B cell (primary cell): ENCODE measurements at regions not wholly inside any gene's neighbourhood (a gene's known extent, or its start where the extent isn't known, plus 50 kb on each side); places are given as distances from the start of the nearest gene placed in this dataset.

Experiments
- ATAC-seq: fragments of 200-7000 bp; cut with Tn5 transposase; one replicate; pipeline ENCODE4 v1.10.0; 2021; ENCODE audit warnings: low read depth, mild to moderate bottlenecking, moderate number of reproducible peaks, moderate library complexity
- CTCF ChIA-PET: fragments of 350-600 bp; sonication (Branson Sonifier 250); formaldehyde crosslinking; loops from one replicate; lab custom pipeline; 2021; ENCODE audit warnings: antibody characterized with exemption, inconsistent platforms; lab: Charles Lee
- POLR2A ChIA-PET: fragments of 350-600 bp; sonication (Branson Sonifier 250); formaldehyde crosslinking; loops from one replicate; lab custom pipeline; 2021; ENCODE audit warnings: antibody characterized with exemption; lab: Charles Lee
- DNase-seq: peaks from one replicate; pipeline ENCODE4 v3.0.0; 2013
- H2AFZ ChIP-seq: 2 replicates; pipeline ENCODE4 v1.6.1; 2012; ENCODE audit warnings: mild to moderate bottlenecking, low read depth, low read length; ENCODE audit not compliant: insufficient read depth, poor library complexity, severe bottlenecking
- H3K27ac ChIP-seq, 2 donors: 1 replicate in 1 of 2; 2 replicates in 1 of 2; pipeline ENCODE4 v1.5.1; 2012 to 2013; ENCODE audit warnings: low read length in 2 of 2, mild to moderate bottlenecking in 2 of 2, moderate library complexity in 1 of 2
- H3K27me3 ChIP-seq, 4 experiments: fragments of 200-600 bp in 1 of 4; sonication (generic) in 1 of 4; replicated peaks in 1 of 4; 1 replicate in 2 of 4; 2 replicates in 2 of 4; pipeline versions ENCODE4 v1.6.1 to v1.7.0; 2013 to 2016; ENCODE audit warnings: low read length in 3 of 4, mild to moderate bottlenecking in 2 of 4, mixed read lengths in 1 of 4, moderate library complexity in 1 of 4; ENCODE audit not compliant: insufficient read depth in 4 of 4, control insufficient read depth in 3 of 4; ENCODE audit errors: control extremely low read depth in 1 of 4
- H3K36me3 ChIP-seq, 2 experiments: replicated peaks in 1 of 2; 1 replicate in 1 of 2; 2 replicates in 1 of 2; pipeline versions ENCODE4 v1.6.1 to v1.7.1; 2013; ENCODE audit warnings: low read length in 1 of 2; ENCODE audit not compliant: insufficient read depth in 2 of 2, control insufficient read depth in 1 of 2; ENCODE audit errors: control extremely low read depth in 1 of 2, extremely low read depth in 1 of 2
- H3K4me1 ChIP-seq, 2 donors: fragments of 200-600 bp in 1 of 2; sonication (generic) in 1 of 2; 1 replicate in 1 of 2; 2 replicates in 1 of 2; pipeline versions ENCODE4 v1.5.1 to v1.6.1; 2013 to 2017; ENCODE audit warnings: low read length in 2 of 2; ENCODE audit not compliant: control insufficient read depth in 2 of 2, insufficient read depth in 2 of 2
- H3K4me2 ChIP-seq: replicated peaks from 2 replicates; pipeline ENCODE3; 2012; ENCODE audit warnings: mild to moderate bottlenecking, low read depth, low read length; ENCODE audit not compliant: poor library complexity, severe bottlenecking
- H3K4me3 ChIP-seq, 5 experiments: fragments of 200-600 bp in 1 of 5; sonication (generic) in 1 of 5; 1 replicate in 3 of 5; 2 replicates in 2 of 5; pipeline versions ENCODE4 v1.5.1 to v1.7.0; 2011 to 2016; ENCODE audit warnings: low read length in 4 of 5, mild to moderate bottlenecking in 4 of 5, low read depth in 2 of 5, control low read depth in 1 of 5, moderate library complexity in 1 of 5; ENCODE audit not compliant: insufficient read depth in 1 of 5; ENCODE audit errors: control extremely low read depth in 1 of 5, extremely low read depth in 1 of 5
- H3K79me2 ChIP-seq: fragments of 200-600 bp; sonication (generic); one replicate; pipeline ENCODE4 v1.6.0; 2016; ENCODE audit warnings: low read length; ENCODE audit not compliant: control insufficient read depth, insufficient read depth
- H3K9ac ChIP-seq: fragments of 200-600 bp; sonication (generic); 2 replicates; pipeline ENCODE4 v1.6.1; 2017; ENCODE audit warnings: mild to moderate bottlenecking, low read length, moderate library complexity
- H3K9me3 ChIP-seq, 3 donors: one replicate each; pipeline versions ENCODE4 v1.6.1 to v1.7.1; 2013; ENCODE audit warnings: low read length in 2 of 3; ENCODE audit not compliant: control insufficient read depth in 2 of 3, insufficient read depth in 1 of 3; ENCODE audit errors: control extremely low read depth in 1 of 3
- H4K20me1 ChIP-seq: 2 replicates; pipeline ENCODE4 v1.6.0; 2012; ENCODE audit warnings: mild to moderate bottlenecking, low read length; ENCODE audit not compliant: insufficient read depth, control insufficient read depth, poor library complexity, severe bottlenecking
- H3K27ac Mint-ChIP-seq: one replicate; pipeline ENCODE4 v1.8.0; 2021; ENCODE audit warnings: mixed read lengths
- H3K27me3 Mint-ChIP-seq: one replicate; pipeline ENCODE4 v1.8.0; 2021; ENCODE audit warnings: mixed read lengths
- H3K4me1 Mint-ChIP-seq: one replicate; pipeline ENCODE4 v1.8.0; 2021; ENCODE audit warnings: mixed read lengths
- H3K4me3 Mint-ChIP-seq: one replicate; pipeline ENCODE4 v1.8.0; 2021; ENCODE audit warnings: mixed read lengths
- H3K9me3 Mint-ChIP-seq: one replicate; pipeline ENCODE4 v1.8.0; 2022; ENCODE audit warnings: mixed read lengths; ENCODE audit not compliant: insufficient read depth
- CTCF ChIP-seq: fragments of 200-600 bp; IDR thresholded peaks from one replicate; pipeline ENCODE4 v1.8.0; 2022; ENCODE audit warnings: antibody characterized with exemption, mild to moderate bottlenecking
- EZH2 ChIP-seq: IDR thresholded peaks from 2 replicates; pipeline ENCODE4 v1.6.1; 2012; ENCODE audit warnings: borderline replicate concordance, low read depth, mild to moderate bottlenecking, moderate library complexity, low read length; ENCODE audit not compliant: insufficient read depth, poor library complexity, severe bottlenecking
- WGBS: methylation state at CpG from one replicate; pipeline ENCODE4 v1.1.5; 2013; ENCODE audit warnings: missing lambda C conversion rate; ENCODE audit not compliant: insufficient coverage; 5-methylcytosine and 5-hydroxymethylcytosine counted together
- intact Hi-C: fragments of 100-400 bp; cut with micrococcal nuclease; formaldehyde crosslinking; loops from one replicate; pipeline ENCODE4 v1.10.0; 2022

DNA sequence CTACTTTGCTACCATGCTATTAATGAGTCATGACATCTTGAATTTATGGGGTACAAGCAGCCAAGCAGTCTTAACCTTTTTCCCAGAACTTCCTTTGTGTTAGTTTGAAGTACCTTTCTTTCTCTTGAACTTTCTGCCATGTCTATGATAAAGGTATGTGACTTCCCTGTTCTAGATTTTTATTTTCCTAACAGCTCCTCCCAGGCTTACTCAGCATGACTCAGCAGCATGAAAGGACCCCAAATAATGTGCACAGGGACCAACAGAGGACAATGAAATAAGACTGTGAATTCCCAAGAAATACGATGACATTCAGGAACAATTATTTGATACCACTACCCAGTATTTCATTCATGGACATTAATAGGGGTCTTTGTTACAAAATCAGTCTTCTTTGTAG lies 60.0 kb downstream of the TTC6 start:
- H3K4me3 Mint-ChIP-seq, result no peak overlapping the region
- peaks cover 2% of the 10 kb centered on the region for H3K9me3 Mint-ChIP-seq
- ATAC-seq, result no peak
- no peak overlapping the region for H3K9ac ChIP-seq
- H3K4me1 Mint-ChIP-seq, result no peaks in the 10 kb centered on the region
- H3K4me1 ChIP-seq, result no peaks in the 10 kb centered on the region
- CTCF ChIA-PET, result no interaction called here
- no peak overlapping the region for H3K4me2 ChIP-seq
- no peak for DNase-seq
- no CpG with 5 or more reads among the region's 1 CpG for WGBS
- H3K4me3 ChIP-seq, result no peak overlapping the region
- peaks cover 0 to 7% (median 0%) of the 10 kb centered on the region in 3 donors for H3K9me3 ChIP-seq
- H3K27me3 Mint-ChIP-seq, result no peaks in the 10 kb centered on the region
- intact Hi-C loops, result no loop called here
- no peaks in the 10 kb centered on the region for H3K79me2 ChIP-seq
- no peaks in the 10 kb centered on the region for H3K27me3 ChIP-seq
- no peak overlapping the region for H2AFZ ChIP-seq
- TF ChIP-seq CTCF (no peak), EZH2 (no peak)
- H3K27ac ChIP-seq, result no peak overlapping the region
- H3K27ac Mint-ChIP-seq, result no peak overlapping the region
- POLR2A ChIA-PET, result no interaction called here
- no peaks in the 10 kb centered on the region for H4K20me1 ChIP-seq
- no peaks in the 10 kb centered on the region for H3K36me3 ChIP-seq

- no peaks in the 10 kb centered on the region for H3K4me1 Mint-ChIP-seq
Measured at GRCh38 chr14:37658156-37658555, 62.7 kb downstream of the TTC6 start.

More at GRCh38 chr14:37658156-37658555, 62.7 kb downstream of the TTC6 start:
- Histone ChIP-seq H3K36me3 (no peaks in the 10 kb centered on the region), H3K27ac (no peak overlapping the region), H3K4me2 (no peak overlapping the region), H3K4me3 (no peak overlapping the region), H4K20me1 (no peaks in the 10 kb centered on the region), H3K27me3 (no peaks in the 10 kb centered on the region), H3K9me3 (peaks cover 0 to 3% (median 0%) of the 10 kb centered on the region in 3 donors), H3K9ac (no peak overlapping the region), H3K4me1 (no peaks in the 10 kb centered on the region), H3K79me2 (no peaks in the 10 kb centered on the region), H2AFZ (no peak overlapping the region)
- no peak for ATAC-seq
- ChIA-PET POLR2A (no interaction called here), CTCF (no interaction called here)
- DNase-seq, result no peak
- TF ChIP-seq CTCF (no peak), EZH2 (no peak)
- Mint-ChIP-seq H3K9me3 (peaks cover 5% of the 10 kb centered on the region), H3K4me3 (no peak overlapping the region), H3K27ac (no peak overlapping the region), H3K27me3 (no peaks in the 10 kb centered on the region)
- intact Hi-C loops, result no loop called here
